HepG2 (cell line): ENCODE measurements at regions not wholly inside any gene's neighbourhood (a gene's known extent, or its start where the extent isn't known, plus 50 kb on each side); places are given as distances from the start of the nearest gene placed in this dataset.

Experiments used
- ATAC-seq: fragments of 200-7000 bp; cut with Tn5 transposase; 3 replicates; pipeline ENCODE4 v1.9.1; 2020; ENCODE audit warnings: mild to moderate bottlenecking, moderate library complexity
- BruUV-seq: library from RNA; stranded (reverse); fragments of 400-500 nt; replicated peaks from 2 replicates; lab custom pipeline; 2021; lab: Mats Ljungman, UMichigan
- CTCF ChIA-PET: fragments of 300-600 bp; formaldehyde crosslinking; extraction: SDS; loops from one replicate; lab custom pipeline; 2021; ENCODE audit warnings: low total read pairs, inconsistent platforms, low intra/inter-chr PET ratio; lab: Yijun Ruan, JAX
- POLR2A ChIA-PET: fragments of 350-600 bp; sonication (Branson Sonifier 250); formaldehyde crosslinking; loops from one replicate; lab custom pipeline; 2020; ENCODE audit warnings: antibody characterized with exemption, inconsistent platforms; lab: Yijun Ruan, JAX
- DNase-seq: peaks from one replicate; pipeline ENCODE4 v3.0.0-alpha.2; 2015; ENCODE audit warnings: low spot score
- FAIRE-seq: peaks from 3 replicates; lab custom pipeline; 2011; peaks lifted over from hg19 to GRCh38; lab: Jason Lieb, UNC
- H2AFZ ChIP-seq: one replicate; pipeline ENCODE4 v1.6.1; 2011; ENCODE audit warnings: low read length, inconsistent platforms
- H3K27ac ChIP-seq: fragments of 300-600 bp; 3 replicates; pipeline ENCODE4 v1.8.0; 2011; ENCODE audit warnings: mixed run types, mild to moderate bottlenecking, mixed read lengths, low read length, inconsistent platforms; ENCODE audit not compliant: insufficient read depth; ENCODE audit errors: extremely low read length
- H3K27me3 ChIP-seq, 2 experiments: fragments of 200-600 bp in 1 of 2; 2 replicates in 1 of 2; 3 replicates in 1 of 2; pipeline versions ENCODE4 v1.6.0 to v1.8.0; 2011; ENCODE audit warnings: low read length in 2 of 2, mild to moderate bottlenecking in 2 of 2, moderate library complexity in 2 of 2, inconsistent platforms in 1 of 2; ENCODE audit not compliant: insufficient read depth in 2 of 2, control insufficient read depth in 1 of 2
- H3K36me3 ChIP-seq, 2 experiments: fragments of 200-600 bp in 1 of 2; replicated peaks in 1 of 2; 2 replicates in 1 of 2; 3 replicates in 1 of 2; pipeline versions ENCODE4 v1.5.1 to v1.8.0; 2011; ENCODE audit warnings: low read length in 2 of 2, inconsistent platforms in 1 of 2; ENCODE audit not compliant: insufficient read depth in 2 of 2, control insufficient read depth in 1 of 2
- H3K4me1 ChIP-seq: 2 replicates; pipeline ENCODE4 v1.5.1; 2012; ENCODE audit warnings: low read length, inconsistent platforms; ENCODE audit not compliant: insufficient read depth
- H3K4me2 ChIP-seq: 2 replicates; pipeline ENCODE4 v1.6.0; 2011; ENCODE audit warnings: low read depth, low read length, inconsistent platforms
- H3K4me3 ChIP-seq, 3 experiments: fragments of 200-600 bp in 1 of 3; sonication (generic), shearing (Covaris generic) in 1 of 3; replicated peaks in 1 of 3; 2 replicates each; pipeline ENCODE4 v1.5.1; 2011 to 2016; ENCODE audit warnings: low read length in 3 of 3, inconsistent platforms in 2 of 3, low read depth in 2 of 3, mild to moderate bottlenecking in 2 of 3, control low read depth in 1 of 3, mixed read lengths in 1 of 3; ENCODE audit not compliant: insufficient read depth in 1 of 3
- H3K79me2 ChIP-seq: one replicate; pipeline ENCODE4 v1.6.1; 2011; ENCODE audit warnings: low read length, inconsistent platforms; ENCODE audit not compliant: insufficient read depth
- H3K9ac ChIP-seq: 2 replicates; pipeline ENCODE4 v1.6.0; 2011; ENCODE audit warnings: mild to moderate bottlenecking, low read depth, low read length, inconsistent platforms; ENCODE audit not compliant: insufficient read depth
- H3K9me3 ChIP-seq: 2 replicates; pipeline ENCODE4 v1.5.1; 2012; ENCODE audit warnings: mild to moderate bottlenecking, low read length
- H4K20me1 ChIP-seq: 2 replicates; pipeline ENCODE4 v1.6.0; 2011; ENCODE audit warnings: inconsistent platforms, mild to moderate bottlenecking, low read length, moderate library complexity; ENCODE audit not compliant: insufficient read depth
- DR1 ChIP-seq: sonication (generic); formaldehyde crosslinking; IDR thresholded peaks from 2 replicates; pipeline ENCODE4 v1.8.0; 2021; ENCODE audit warnings: mild to moderate bottlenecking, missing genetic modification reagents, inconsistent platforms
- FOXA1 ChIP-seq, 2 experiments: fragments of 450-650 bp in 1 of 2; sonication (generic) in 1 of 2; formaldehyde crosslinking in 1 of 2; IDR thresholded peaks; 2 replicates each; pipeline versions ENCODE4 v1.4.0 to v1.6.1; 2016 to 2020; ENCODE audit warnings: missing genetic modification reagents in 1 of 2
- KAT2B ChIP-seq: fragments of 150-350 bp; IDR thresholded peaks from 2 replicates; pipeline ENCODE4 v1.6.1; 2014; ENCODE audit warnings: low read depth, low read length, borderline replicate concordance
- MEIS2 ChIP-seq: sonication (generic); formaldehyde crosslinking; IDR thresholded peaks from 2 replicates; pipeline ENCODE4 v1.9.0; 2021; ENCODE audit warnings: mild to moderate bottlenecking, missing genetic modification reagents
- MTERF4 ChIP-seq: sonication (generic); formaldehyde crosslinking; IDR thresholded peaks from 2 replicates; pipeline ENCODE4 v1.8.0; 2023; ENCODE audit warnings: mild to moderate bottlenecking, missing genetic modification reagents
- REXO4 ChIP-seq: sonication (generic); formaldehyde crosslinking; IDR thresholded peaks from 2 replicates; pipeline ENCODE4 v1.8.0; 2022; ENCODE audit warnings: missing genetic modification reagents, mild to moderate bottlenecking, borderline replicate concordance
- SETDB1 ChIP-seq: sonication (generic); formaldehyde crosslinking; IDR thresholded peaks from 2 replicates; pipeline ENCODE4 v1.5.1; 2020; ENCODE audit warnings: missing genetic modification reagents, mild to moderate bottlenecking, borderline replicate concordance
- TCF12 ChIP-seq, 2 experiments: fragments of 450-650 bp in 1 of 2; sonication (generic) in 1 of 2; formaldehyde crosslinking in 1 of 2; IDR thresholded peaks; 2 replicates each; pipeline versions ENCODE4 v1.6.1 to v1.8.0; 2017 to 2022; ENCODE audit warnings: antibody characterized with exemption in 1 of 2, mild to moderate bottlenecking in 1 of 2, missing genetic modification reagents in 1 of 2, moderate library complexity in 1 of 2
- ZNF124 ChIP-seq: sonication (generic); formaldehyde crosslinking; IDR thresholded peaks from 2 replicates; pipeline ENCODE4 v1.4.0; 2020; ENCODE audit warnings: missing genetic modification reagents
- ZNF33A ChIP-seq: sonication (generic); formaldehyde crosslinking; IDR thresholded peaks from 2 replicates; pipeline ENCODE4 v1.5.1; 2020; ENCODE audit warnings: missing genetic modification reagents, mild to moderate bottlenecking, moderate library complexity, borderline replicate concordance
- ZNF556 ChIP-seq: sonication (generic); formaldehyde crosslinking; IDR thresholded peaks from 2 replicates; pipeline ENCODE4 v1.4.0; 2020; ENCODE audit warnings: mild to moderate bottlenecking, missing genetic modification reagents, borderline replicate concordance
- ZNF720 ChIP-seq: sonication (generic); formaldehyde crosslinking; IDR thresholded peaks from 2 replicates; pipeline ENCODE4 v1.4.0; 2020; ENCODE audit warnings: missing genetic modification reagents
- ZNF883 ChIP-seq: sonication (generic); formaldehyde crosslinking; IDR thresholded peaks from 2 replicates; pipeline ENCODE4 v1.5.1; 2020; ENCODE audit warnings: mild to moderate bottlenecking, missing genetic modification reagents; ENCODE audit errors: not compliant biosample characterization
- WGBS: methylation state at CpG from one replicate; pipeline ENCODE4 v1.1.6; 2017; ENCODE audit warnings: low lambda C conversion rate; 5-methylcytosine and 5-hydroxymethylcytosine counted together
- in situ Hi-C: cut with HindIII; loops from 2 replicates; pipeline ENCODE4 v1.10.0; 2017; ENCODE audit warnings: low pct_unique_long_range_greater_than_20kb; ENCODE audit not compliant: extremely low pct_ligation_motif_present
- intact Hi-C: fragments of 100-400 bp; cut with micrococcal nuclease; formaldehyde crosslinking; loops from one replicate; pipeline ENCODE4 v1.10.0; 2022; ENCODE audit not compliant: unreplicated experiment
- TF ChIP-seq, protein P1 (sequence below): sonication (generic); formaldehyde crosslinking; IDR thresholded peaks from 2 replicates; pipeline ENCODE4 v1.4.0; 2020; ENCODE audit warnings: missing genetic modification reagents
- TF ChIP-seq, protein P2 (sequence below): sonication (generic); formaldehyde crosslinking; IDR thresholded peaks from 2 replicates; pipeline ENCODE4 v1.5.0; 2020; ENCODE audit warnings: missing genetic modification reagents

DNA sequence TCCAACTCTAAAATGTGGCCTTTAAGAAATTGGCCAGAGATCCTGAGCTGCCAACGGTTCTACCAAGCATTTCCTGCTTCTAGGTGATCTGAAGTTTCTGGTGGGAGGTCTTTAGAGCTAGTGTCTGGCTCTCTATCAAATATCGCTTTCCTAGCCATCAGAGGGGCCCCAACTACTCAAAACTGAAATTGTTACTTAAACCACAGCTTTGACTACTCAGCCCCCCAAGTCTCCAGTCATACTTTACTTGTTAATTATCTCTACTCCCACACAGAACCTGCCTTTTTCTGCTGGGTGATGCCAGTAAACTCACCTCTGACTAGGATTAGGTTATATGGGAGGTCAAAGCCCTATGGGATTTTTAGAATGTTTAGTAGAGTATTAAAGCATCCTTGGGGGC is 95.1 kb downstream of the FASLG start:
- intact Hi-C loops = no loop called here

More for the DNA sequence above, 95.1 kb downstream of the FASLG start:
- no peak for TF ChIP-seq KAT2B
- no peak for TF ChIP-seq REXO4 (CRISPR knock-in tag)
- no peak for TF ChIP-seq MTERF4 (CRISPR knock-in tag)
- TF ChIP-seq FOXA1 (IDR thresholded peaks at IDR 0.05) = no peak
- no peak for TF ChIP-seq FOXA1 (CRISPR knock-in tag; IDR thresholded peaks at IDR 0.05)
- no peak for TF ChIP-seq ZNF33A (CRISPR knock-in tag)
- TF ChIP-seq, protein P1, sequence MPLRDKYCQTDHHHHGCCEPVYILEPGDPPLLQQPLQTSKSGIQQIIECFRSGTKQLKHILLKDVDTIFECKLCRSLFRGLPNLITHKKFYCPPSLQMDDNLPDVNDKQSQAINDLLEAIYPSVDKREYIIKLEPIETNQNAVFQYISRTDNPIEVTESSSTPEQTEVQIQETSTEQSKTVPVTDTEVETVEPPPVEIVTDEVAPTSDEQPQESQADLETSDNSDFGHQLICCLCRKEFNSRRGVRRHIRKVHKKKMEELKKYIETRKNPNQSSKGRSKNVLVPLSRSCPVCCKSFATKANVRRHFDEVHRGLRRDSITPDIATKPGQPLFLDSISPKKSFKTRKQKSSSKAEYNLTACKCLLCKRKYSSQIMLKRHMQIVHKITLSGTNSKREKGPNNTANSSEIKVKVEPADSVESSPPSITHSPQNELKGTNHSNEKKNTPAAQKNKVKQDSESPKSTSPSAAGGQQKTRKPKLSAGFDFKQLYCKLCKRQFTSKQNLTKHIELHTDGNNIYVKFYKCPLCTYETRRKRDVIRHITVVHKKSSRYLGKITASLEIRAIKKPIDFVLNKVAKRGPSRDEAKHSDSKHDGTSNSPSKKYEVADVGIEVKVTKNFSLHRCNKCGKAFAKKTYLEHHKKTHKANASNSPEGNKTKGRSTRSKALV = no peak
- no peak for TF ChIP-seq SETDB1
- no peak for TF ChIP-seq ZNF720
- TF ChIP-seq TCF12 (IDR thresholded peaks at IDR 0.05) = no peak
- TF ChIP-seq TCF12 (CRISPR knock-in tag; IDR thresholded peaks at IDR 0.05) = no peak
- TF ChIP-seq MEIS2 (CRISPR knock-in tag) = no peak
- no peak for TF ChIP-seq ZNF556 (CRISPR knock-in tag)
- TF ChIP-seq, protein P2, sequence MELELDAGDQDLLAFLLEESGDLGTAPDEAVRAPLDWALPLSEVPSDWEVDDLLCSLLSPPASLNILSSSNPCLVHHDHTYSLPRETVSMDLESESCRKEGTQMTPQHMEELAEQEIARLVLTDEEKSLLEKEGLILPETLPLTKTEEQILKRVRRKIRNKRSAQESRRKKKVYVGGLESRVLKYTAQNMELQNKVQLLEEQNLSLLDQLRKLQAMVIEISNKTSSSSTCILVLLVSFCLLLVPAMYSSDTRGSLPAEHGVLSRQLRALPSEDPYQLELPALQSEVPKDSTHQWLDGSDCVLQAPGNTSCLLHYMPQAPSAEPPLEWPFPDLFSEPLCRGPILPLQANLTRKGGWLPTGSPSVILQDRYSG (CRISPR knock-in tag) = no peak
- TF ChIP-seq ZNF883 (CRISPR knock-in tag) = no peak
- TF ChIP-seq ZNF124 (CRISPR knock-in tag) = no peak
- no peak for TF ChIP-seq DR1 (CRISPR knock-in tag)
- Histone ChIP-seq H2AFZ (no peak overlapping the region), H3K4me1 (no peaks in the 10 kb centered on the region), H3K9me3 (no peaks in the 10 kb centered on the region), H3K4me2 (no peak overlapping the region), H3K4me3 (no peak overlapping the region), H4K20me1 (no peaks in the 10 kb centered on the region), H3K27me3 (0 out of 5 replicates have a peak, but pooled peaks cover 0 to 8% of the 10 kb centered on the region in 2 experiments), H3K36me3 (no peaks in the 10 kb centered on the region), H3K79me2 (no peaks in the 10 kb centered on the region), H3K9ac (no peak overlapping the region), H3K27ac (no peak overlapping the region)
- CTCF ChIA-PET = no interaction called here
- ATAC-seq (no peak), FAIRE-seq (no peak), DNase-seq (no peak)
- in situ Hi-C loops = no loop called here
- no TSS peak for BruUV-seq
- POLR2A ChIA-PET = no interaction called here
- WGBS = 6% methylated on average over 2 of the region's 2 CpGs
